PC-3 (cell line): ENCODE measurements at regions not wholly inside any gene's neighbourhood (a gene's known extent, or its start where the extent isn't known, plus 50 kb on each side); places are given as distances from the start of the nearest gene placed in this dataset.
A peak's percentile ranks its signal among the peaks of the same experiment; 100 is the strongest.

Source experiments
- ATAC-seq: fragments of 200-7000 bp; cut with Tn5 transposase; 2 replicates; pipeline ENCODE4 v1.9.1; 2020; ENCODE audit warnings: mild to moderate bottlenecking, moderate library complexity
- BruUV-seq: library from RNA; stranded (reverse); fragments of 400-500 nt; replicated peaks from 2 replicates; lab custom pipeline; 2021; lab: Mats Ljungman, UMichigan
- CTCF ChIA-PET: fragments of 300-600 bp; sonication (Branson Sonifier 250); formaldehyde crosslinking; loops from one replicate; lab custom pipeline; 2022; ENCODE audit warnings: antibody characterized with exemption; lab: Charles Lee
- POLR2A ChIA-PET: fragments of 300-600 bp; sonication (Branson Sonifier 250); formaldehyde crosslinking; loops from one replicate; lab custom pipeline; 2022; ENCODE audit warnings: antibody characterized with exemption; ENCODE audit not compliant: unreplicated experiment; lab: Charles Lee
- DNase-seq: peaks from one replicate; pipeline ENCODE4 v3.0.0-alpha.2; 2015
- H2AFZ ChIP-seq: fragments of 300-600 bp; sonication (generic); 2 replicates; pipeline ENCODE4 v1.6.0; 2016; ENCODE audit warnings: antibody characterized with exemption, low read length
- H3F3A ChIP-seq: fragments of 300-600 bp; sonication (generic); one replicate; pipeline ENCODE4 v1.6.0; 2017; ENCODE audit warnings: antibody characterized with exemption, low read length, control low read depth, mild to moderate bottlenecking; ENCODE audit not compliant: unreplicated experiment
- H3K27ac ChIP-seq: fragments of 300-600 bp; sonication (generic); 2 replicates; pipeline ENCODE4 v1.5.1; 2016; ENCODE audit warnings: mild to moderate bottlenecking, low read length
- H3K27me3 ChIP-seq: fragments of 300-600 bp; sonication (generic); 2 replicates; pipeline ENCODE4 v1.6.1; 2016; ENCODE audit warnings: low read length, mixed read lengths
- H3K36me3 ChIP-seq: fragments of 300-600 bp; sonication (generic); 2 replicates; pipeline ENCODE4 v1.6.1; 2016; ENCODE audit warnings: low read depth, mixed run types, low read length, mixed read lengths
- H3K4me1 ChIP-seq: fragments of 300-600 bp; sonication (generic); 2 replicates; pipeline ENCODE4 v1.5.1; 2016; ENCODE audit warnings: low read length; ENCODE audit not compliant: insufficient read depth
- H3K4me2 ChIP-seq: fragments of 300-600 bp; sonication (generic); 2 replicates; pipeline ENCODE4 v1.6.0; 2016; ENCODE audit warnings: low read length
- H3K4me3 ChIP-seq: fragments of 300-600 bp; sonication (generic); 2 replicates; pipeline ENCODE4 v1.5.1; 2016; ENCODE audit warnings: mild to moderate bottlenecking, low read length, mixed read lengths
- H3K79me2 ChIP-seq: fragments of 300-600 bp; sonication (generic); 2 replicates; pipeline ENCODE4 v1.6.1; 2017; ENCODE audit warnings: low read length, mixed read lengths
- H3K9ac ChIP-seq: fragments of 300-600 bp; sonication (generic); 2 replicates; pipeline ENCODE4 v1.6.0; 2016; ENCODE audit warnings: mild to moderate bottlenecking, low read length
- H3K9me2 ChIP-seq: fragments of 300-600 bp; sonication (generic); replicated peaks from 2 replicates; pipeline ENCODE4 v1.6.1; 2016; ENCODE audit warnings: mixed run types, low read length, mixed read lengths
- H3K9me3 ChIP-seq: fragments of 300-600 bp; sonication (generic); 2 replicates; pipeline ENCODE4 v1.6.1; 2016; ENCODE audit warnings: low read length, mixed read lengths
- H4K20me1 ChIP-seq: fragments of 300-600 bp; sonication (generic); 2 replicates; pipeline ENCODE4 v1.6.1; 2016; ENCODE audit warnings: low read length, mixed read lengths
- CTCF ChIP-seq: fragments of 300-600 bp; sonication (generic); conservative IDR thresholded peaks from 2 replicates; pipeline ENCODE4 v1.5.1; 2017; ENCODE audit warnings: antibody characterized with exemption, low read depth, mild to moderate bottlenecking, low read length
- EZH2 ChIP-seq: fragments of 300-600 bp; sonication (generic); IDR thresholded peaks from one replicate; pipeline ENCODE4 v1.6.1; 2017; ENCODE audit warnings: antibody characterized with exemption, mild to moderate bottlenecking, low read length; ENCODE audit not compliant: unreplicated experiment
- EZH2phosphoT487 ChIP-seq: fragments of 300-600 bp; sonication (generic); IDR thresholded peaks from 2 replicates; pipeline ENCODE4 v1.6.1; 2018; ENCODE audit warnings: mild to moderate bottlenecking, antibody characterized with exemption, low read length, borderline replicate concordance
- intact Hi-C: fragments of 100-400 bp; cut with micrococcal nuclease; formaldehyde crosslinking; loops from 2 replicates; pipeline ENCODE4 v1.9.0; 2023

GRCh38 chr10:29032169-29032568, 256.7 kb upstream of the LYZL1 start:
- Histone ChIP-seq H3K4me3 (no peak overlapping the region), H3K9me2 (no peaks in the 10 kb centered on the region), H3K9me3 (no peaks in the 10 kb centered on the region), H3K79me2 (no peaks in the 10 kb centered on the region), H3F3A (no peaks in the 10 kb centered on the region), H3K4me1 (peaks cover 21% of the 10 kb centered on the region), H3K4me2 (no peak overlapping the region), H4K20me1 (no peaks in the 10 kb centered on the region), H3K9ac (no peak overlapping the region), H3K27ac (no peak overlapping the region), H3K27me3 (no peaks in the 10 kb centered on the region), H2AFZ (no peak overlapping the region), H3K36me3 (no peaks in the 10 kb centered on the region)
- intact Hi-C loops: no loop called here
- DNase-seq (peak; percentile 54), ATAC-seq (no peak)
- ChIA-PET POLR2A (no interaction called here), CTCF (no interaction called here)
- BruUV-seq: no TSS peak
- TF ChIP-seq CTCF: no peak
- TF ChIP-seq EZH2: no peak
- TF ChIP-seq EZH2phosphoT487: no peak

GRCh38 chr10:29033311-29033940, 255.4 kb upstream of the LYZL1 start:
- H3K4me1 ChIP-seq: peaks cover 21% of the 10 kb centered on the region
- H3F3A ChIP-seq: no peaks in the 10 kb centered on the region
- H3K27ac ChIP-seq: no peak overlapping the region
- BruUV-seq: no TSS peak
- H3K9me2 ChIP-seq: no peaks in the 10 kb centered on the region
- no peak overlapping the region for H3K4me2 ChIP-seq
- no peak overlapping the region for H2AFZ ChIP-seq
- no peak for ATAC-seq
- no peaks in the 10 kb centered on the region for H3K36me3 ChIP-seq
- no peaks in the 10 kb centered on the region for H3K9me3 ChIP-seq
- TF ChIP-seq CTCF (no peak), EZH2phosphoT487 (no peak), EZH2 (no peak)
- intact Hi-C loops: no loop called here
- no peaks in the 10 kb centered on the region for H3K79me2 ChIP-seq
- no peaks in the 10 kb centered on the region for H3K27me3 ChIP-seq
- H4K20me1 ChIP-seq: no peaks in the 10 kb centered on the region
- H3K4me3 ChIP-seq: no peak overlapping the region
- no peak for DNase-seq
- CTCF ChIA-PET: no interaction called here
- no peak overlapping the region for H3K9ac ChIP-seq
- POLR2A ChIA-PET: no interaction called here

GRCh38 chr10:29034592-29034991, 254.3 kb upstream of the LYZL1 start:
- CTCF ChIA-PET: no interaction called here
- POLR2A ChIA-PET: no interaction called here
- Histone ChIP-seq H3K79me2 (no peaks in the 10 kb centered on the region), H3F3A (no peaks in the 10 kb centered on the region), H3K4me1 (peaks cover 21% of the 10 kb centered on the region), H4K20me1 (no peaks in the 10 kb centered on the region), H3K9me3 (no peaks in the 10 kb centered on the region), H2AFZ (no peak overlapping the region), H3K36me3 (no peaks in the 10 kb centered on the region), H3K9ac (no peak overlapping the region), H3K27me3 (no peaks in the 10 kb centered on the region), H3K4me3 (no peak overlapping the region), H3K27ac (no peak overlapping the region), H3K4me2 (no peak overlapping the region), H3K9me2 (no peaks in the 10 kb centered on the region)
- ATAC-seq: no peak
- DNase-seq: no peak
- intact Hi-C loops: no loop called here
- TF ChIP-seq EZH2phosphoT487 (no peak), CTCF (no peak), EZH2 (no peak)
- BruUV-seq: no TSS peak
